ENCODE measurements at regions not wholly inside any gene's neighbourhood (a gene's known extent, or its start where the extent isn't known, plus 50 kb on each side); places are given as distances from the start of the nearest gene placed in this dataset.

- ATAC-seq (no peak), DNase-seq (no peak)
- intact Hi-C loops (cut with DNase I, micrococcal nuclease): no loop called here
These were observed 179.8 kb downstream of the SLIT2 start for GRCh38 chr4:20431543-20431951.

DNA sequence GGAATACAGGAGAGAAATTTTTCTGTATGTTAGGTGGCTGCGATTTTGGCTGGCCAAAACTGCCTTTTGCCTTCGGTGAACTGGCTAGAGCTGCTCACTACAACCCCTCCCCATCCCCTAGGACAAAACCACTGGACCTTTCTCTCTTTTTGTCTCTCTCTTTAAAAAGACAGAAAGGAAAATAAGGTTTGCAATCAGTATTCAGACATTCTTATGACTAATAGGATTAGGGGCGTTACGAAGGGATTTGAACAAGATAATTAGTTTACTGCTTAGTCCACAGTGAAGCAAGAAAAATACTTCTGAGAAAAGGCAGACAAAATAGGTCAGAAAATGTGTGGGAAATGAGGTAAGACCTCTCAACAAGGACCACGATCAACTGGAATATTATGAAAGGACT lies 180.4 kb downstream of the SLIT2 start:
- no peak for DNase-seq
- intact Hi-C loops (cut with DNase I, micrococcal nuclease): no loop called here
- ATAC-seq: no peak

DNA sequence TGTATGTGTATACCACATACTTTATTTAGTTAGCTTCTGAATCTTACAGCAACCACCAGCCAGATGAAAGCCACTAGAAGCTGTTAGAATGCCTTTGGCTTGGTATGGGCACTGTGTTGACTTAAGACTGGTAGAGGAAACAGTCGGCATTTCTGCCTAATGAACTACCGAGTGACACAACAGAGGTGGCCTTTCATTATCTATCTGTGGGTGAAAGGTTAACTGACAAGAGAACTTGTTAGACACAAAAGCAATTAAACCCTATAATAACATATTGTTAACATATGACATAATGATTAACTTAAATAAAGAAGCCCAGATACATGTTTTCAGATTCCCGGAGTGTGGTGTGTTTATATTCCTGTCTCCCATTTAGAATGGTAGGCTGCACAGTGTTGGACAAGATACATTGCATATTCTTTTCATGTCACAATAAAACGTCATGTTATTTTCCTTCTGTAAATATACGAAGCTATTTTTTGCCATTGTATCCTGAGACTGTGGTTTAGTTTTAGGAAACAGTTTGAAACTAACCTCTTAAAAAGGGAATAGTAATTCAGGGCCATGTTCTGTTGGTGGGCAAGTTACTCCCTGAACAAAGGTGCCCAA lies 181.5 kb downstream of the SLIT2 start:
- intact Hi-C loops (cut with DNase I, micrococcal nuclease): no loop called here
- ATAC-seq: peak; percentile 90

GRCh38 chr4:20440170-20440569 lies 188.5 kb downstream of the SLIT2 start:
- DNase-seq (no peak), ATAC-seq (no peak)
- intact Hi-C loops (cut with DNase I, micrococcal nuclease): no loop called here

More for the DNA sequence above, 181.5 kb downstream of the SLIT2 start:
- no peak for DNase-seq

GRCh38 chr4:20443015-20443805 lies 191.5 kb downstream of the SLIT2 start:
- DNase-seq: no peak
- no peak for ATAC-seq
- intact Hi-C loops (cut with DNase I, micrococcal nuclease): no loop called here

DNA sequence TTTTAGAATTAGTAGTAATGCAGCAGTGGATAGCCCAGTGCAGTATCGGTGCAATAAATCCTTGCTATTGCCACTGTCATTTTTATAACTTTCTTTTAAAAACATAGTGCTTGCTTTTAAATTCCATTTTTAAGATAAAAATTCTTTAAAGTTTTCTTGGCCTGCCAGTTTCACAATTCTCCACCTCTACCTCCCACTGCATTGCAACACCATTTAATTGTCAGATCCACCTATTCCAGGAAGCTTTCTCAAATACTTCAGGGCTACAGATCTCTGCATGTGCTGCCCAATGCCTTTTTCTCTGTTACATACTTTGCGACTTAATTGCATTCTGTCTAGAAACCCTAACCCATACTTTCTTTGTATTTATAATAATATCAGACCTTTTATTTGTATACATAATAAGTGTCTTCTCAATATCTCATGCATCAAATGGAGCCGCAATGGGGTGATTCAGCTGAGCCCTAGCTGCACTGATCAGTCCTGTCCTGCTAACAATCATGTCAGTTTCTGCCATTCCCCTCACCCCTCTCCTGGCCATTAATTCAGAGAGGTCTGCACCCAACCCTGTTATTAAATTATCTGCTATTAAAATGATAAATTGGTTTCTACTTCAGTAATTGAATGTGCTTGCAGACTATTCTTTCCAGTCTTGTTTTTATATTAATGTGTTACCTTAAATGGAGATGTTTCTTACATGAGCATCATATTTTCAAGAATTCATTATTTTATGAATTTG lies 193.1 kb downstream of the SLIT2 start:
- DNase-seq: no peak
- intact Hi-C loops (cut with DNase I, micrococcal nuclease): no loop called here
- ATAC-seq: no peak

DNA sequence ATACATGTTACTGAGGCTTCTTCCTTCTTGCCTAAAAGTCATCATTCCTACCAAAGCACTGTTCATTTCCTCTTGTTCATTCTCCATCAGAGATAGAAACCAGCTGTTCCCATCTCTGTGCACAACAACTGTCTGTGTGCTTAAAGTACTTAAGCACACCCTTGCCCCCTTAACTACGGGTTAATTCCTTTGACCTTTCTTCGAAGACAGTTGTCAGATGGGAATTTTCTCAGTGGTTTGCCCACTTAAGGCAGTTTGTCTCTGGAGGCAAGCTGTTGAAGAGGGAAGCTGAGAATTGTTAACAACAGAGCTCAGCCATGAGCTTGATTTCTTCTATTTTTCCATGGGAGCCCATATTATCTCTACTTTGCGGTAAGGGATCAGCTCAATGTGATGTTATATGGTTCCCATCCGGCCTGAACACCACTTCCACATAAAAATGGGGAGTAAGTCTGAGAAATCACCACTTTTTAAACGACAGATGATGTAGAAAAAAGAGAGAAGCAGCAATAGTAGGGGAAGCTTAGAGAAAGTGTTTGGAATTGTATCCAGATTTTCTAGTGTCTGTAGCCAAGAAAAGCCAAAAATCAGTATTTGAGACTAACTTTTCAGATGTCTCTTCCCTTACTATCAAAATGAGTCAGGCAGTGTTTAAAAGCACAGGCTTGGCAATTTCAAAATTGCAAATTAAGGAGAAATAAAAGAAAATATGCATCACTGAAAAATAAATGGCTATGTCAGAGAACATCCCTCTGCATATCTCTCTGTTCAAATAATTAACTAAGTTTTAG lies 194.4 kb downstream of the SLIT2 start:
- ATAC-seq (no peak), DNase-seq (no peak)
- intact Hi-C loops (cut with DNase I, micrococcal nuclease): no loop called here

GRCh38 chr4:20447103-20447502 lies 195.4 kb downstream of the SLIT2 start:
- no peak for DNase-seq
- ATAC-seq: no peak
- intact Hi-C loops (cut with DNase I, micrococcal nuclease): no loop called here

GRCh38 chr4:20451986-20452385 lies 200.3 kb downstream of the SLIT2 start:
- ATAC-seq: no peak
- intact Hi-C loops (cut with DNase I, micrococcal nuclease): no loop called here

DNA sequence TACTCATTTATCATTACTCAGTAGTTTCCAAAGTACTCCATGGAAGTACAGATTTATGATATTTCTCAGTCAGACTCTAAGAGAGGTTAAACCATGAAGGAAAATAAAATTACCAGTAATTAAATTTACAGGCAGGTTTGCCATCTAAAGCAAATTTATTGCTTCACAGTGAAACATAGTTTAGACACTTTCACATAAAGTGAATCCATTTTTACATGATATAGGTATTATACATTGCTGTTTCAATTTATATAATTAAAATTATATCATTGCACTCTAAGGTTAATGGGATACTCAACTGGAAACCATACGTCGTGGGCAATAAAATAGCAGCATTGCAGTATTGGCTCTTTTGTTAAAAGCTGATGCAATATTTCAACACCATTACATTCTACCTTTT lies 202.8 kb downstream of the SLIT2 start:
- DNase-seq (no peak), ATAC-seq (no peak)
- intact Hi-C loops (cut with DNase I, micrococcal nuclease): no loop called here

More at GRCh38 chr4:20451986-20452385, 200.3 kb downstream of the SLIT2 start:
- no peak for DNase-seq

DNA sequence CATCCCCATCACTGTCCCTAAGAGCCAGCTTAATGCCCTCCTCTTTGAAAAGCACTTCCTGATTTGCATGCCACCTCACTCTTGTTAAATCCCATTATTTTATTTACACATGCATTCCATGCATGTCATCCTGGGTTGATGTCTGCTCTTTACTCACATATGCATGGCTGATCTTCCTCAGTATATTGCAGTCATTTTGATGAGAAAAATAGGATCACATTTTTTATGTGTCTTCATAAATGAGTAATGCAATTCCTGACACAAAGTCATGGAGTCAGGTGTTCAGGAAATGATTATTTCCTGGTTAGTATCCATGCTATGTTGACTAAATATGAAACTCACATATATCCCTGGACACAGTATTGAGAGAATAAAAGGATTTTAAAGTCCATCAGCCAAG lies 204.7 kb downstream of the SLIT2 start:
- ATAC-seq: no peak
- intact Hi-C loops (cut with DNase I, micrococcal nuclease): no loop called here
- DNase-seq: no peak

- no peak for DNase-seq
- ATAC-seq: no peak
- intact Hi-C loops (cut with DNase I, micrococcal nuclease): no loop called here
These were observed 210.9 kb downstream of the SLIT2 start for GRCh38 chr4:20462426-20463175.

GRCh38 chr4:20463176-20463430 lies 211.4 kb downstream of the SLIT2 start:
- DNase-seq: no peak
- no peak for ATAC-seq
- intact Hi-C loops (cut with DNase I, micrococcal nuclease): no loop called here

- intact Hi-C loops (cut with DNase I, micrococcal nuclease): no loop called here
- ATAC-seq: no peak
- DNase-seq: no peak
These were observed 212.7 kb downstream of the SLIT2 start for GRCh38 chr4:20464381-20464780.

- ATAC-seq: no peak
- intact Hi-C loops (cut with DNase I, micrococcal nuclease): no loop called here
- no peak for DNase-seq
These were observed 222.4 kb downstream of the SLIT2 start for GRCh38 chr4:20474119-20474518.

DNA sequence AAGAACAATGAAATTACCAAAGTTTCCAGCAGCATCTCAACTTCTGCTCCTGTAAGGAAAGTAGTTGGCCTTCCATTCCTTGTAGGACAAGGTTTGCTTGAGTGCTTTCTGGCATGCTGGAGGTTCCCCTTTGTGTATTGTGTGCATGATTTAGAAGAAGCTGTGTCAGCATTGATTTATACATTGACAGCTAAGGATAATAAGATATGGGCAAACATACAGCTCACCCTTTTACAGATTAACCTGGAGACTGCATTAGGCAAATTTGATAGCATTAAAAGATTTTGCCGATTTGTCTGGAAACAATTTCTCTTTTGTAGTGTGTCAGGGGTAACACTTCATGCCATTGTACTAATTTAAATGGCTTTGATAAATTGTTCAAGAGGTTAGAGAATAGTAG lies 221.8 kb upstream of the PACRGL start:
- intact Hi-C loops (cut with DNase I, micrococcal nuclease): no loop called here
- ATAC-seq (no peak), DNase-seq (no peak)

DNA sequence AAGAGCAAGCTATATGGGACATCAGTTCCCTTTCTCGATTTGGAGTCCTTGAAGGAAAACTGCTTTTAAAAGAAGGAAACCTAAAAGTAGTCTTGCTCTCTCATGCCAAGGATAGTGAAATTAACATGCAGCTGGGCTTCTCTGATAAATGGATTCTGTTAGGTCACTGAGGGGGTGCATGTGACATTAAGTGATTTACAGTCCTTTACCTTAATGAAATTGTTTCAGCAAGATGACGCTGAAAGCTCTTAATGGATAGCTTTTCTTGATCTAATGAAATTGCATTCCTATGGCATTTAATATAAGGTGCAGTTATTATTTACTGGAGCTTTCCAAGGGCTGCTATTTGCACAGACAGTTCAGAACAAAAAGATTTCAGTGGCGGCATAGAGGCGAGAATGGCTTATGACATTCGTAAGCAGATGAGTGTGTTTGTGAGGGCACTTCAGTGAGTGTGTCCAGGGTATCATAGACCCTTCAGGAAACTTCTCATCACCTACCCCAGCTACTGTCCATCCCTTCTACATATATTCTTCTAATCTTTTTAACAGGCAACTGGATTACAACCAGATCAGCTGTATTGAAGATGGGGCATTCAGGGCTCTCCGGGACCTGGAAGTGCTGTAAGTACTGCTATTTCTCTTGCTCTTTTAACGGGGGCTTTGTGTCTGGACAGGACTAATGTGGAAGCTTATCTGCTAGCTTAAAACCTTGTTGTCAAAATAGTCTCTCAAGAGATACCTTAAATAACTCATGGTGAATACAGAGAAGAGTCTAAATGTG lies 219.9 kb upstream of the PACRGL start:
- intact Hi-C loops (cut with DNase I, micrococcal nuclease): no loop called here
- ATAC-seq (no peak), DNase-seq (no peak)

DNA sequence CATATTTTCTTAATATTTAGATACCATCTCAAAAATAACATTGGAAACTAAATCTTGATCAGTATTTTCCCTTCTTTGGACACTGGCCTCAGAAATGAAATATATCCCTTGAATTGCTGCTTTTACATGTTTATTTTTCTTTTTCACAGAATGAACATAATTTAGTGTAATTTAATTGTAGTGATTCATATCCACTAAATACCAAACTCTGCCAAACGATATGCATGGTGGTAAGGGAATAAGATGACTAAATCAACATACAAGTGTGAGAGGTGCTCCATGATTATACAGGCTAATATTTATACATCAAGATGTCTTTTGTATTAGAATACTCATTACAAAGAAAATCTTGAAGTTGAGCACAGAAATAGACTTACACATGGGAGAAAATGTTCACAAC lies 216.8 kb upstream of the PACRGL start:
- no peak for ATAC-seq
- intact Hi-C loops (cut with DNase I, micrococcal nuclease): no loop called here

More for the DNA sequence above, 216.8 kb upstream of the PACRGL start:
- DNase-seq: no peak
